SH-SY5Y (cell line): ENCODE measurements at regions not wholly inside any gene's neighbourhood (a gene's known extent, or its start where the extent isn't known, plus 50 kb on each side); places are given as distances from the start of the nearest gene placed in this dataset.

Experiments used
- GATA2 ChIP-seq: IDR thresholded peaks from 2 replicates; pipeline ENCODE4 v1.6.1; 2011; ENCODE audit warnings: mild to moderate bottlenecking, low read depth, low read length
- GATA3 ChIP-seq: IDR thresholded peaks from 2 replicates; pipeline ENCODE4 v1.6.1; 2011; ENCODE audit warnings: low read depth, mild to moderate bottlenecking, low read length, moderate library complexity

GRCh38 chr16:6496996-6497395, 835.6 kb upstream of the RBFOX1 start:
- TF ChIP-seq GATA2 = no peak
- TF ChIP-seq GATA3 = no peak
